Uterus (tissue), 2 donors: ENCODE measurements at regions not wholly inside any gene's neighbourhood (a gene's known extent, or its start where the extent isn't known, plus 50 kb on each side); places are given as distances from the start of the nearest gene placed in this dataset.

Experiments used
- POLR2A ChIP-seq, 2 donors: fragments of 450-650 bp; IDR thresholded peaks; one replicate each; pipeline ENCODE4 v1.6.1; 2016; ENCODE audit warnings: antibody characterized with exemption in 2 of 2, mild to moderate bottlenecking in 1 of 2, moderate library complexity in 1 of 2
- TF ChIP-seq, protein P1 (sequence below), 4 experiments: fragments of 200-600 bp in 2 of 4; fragments of 450-650 bp in 2 of 4; sonication (generic) in 2 of 4; IDR thresholded peaks; one replicate each; pipeline ENCODE4 v1.5.1; 2016 to 2019; ENCODE audit warnings: antibody characterized with exemption in 4 of 4, mild to moderate bottlenecking in 2 of 4, moderate library complexity in 1 of 4

DNA sequence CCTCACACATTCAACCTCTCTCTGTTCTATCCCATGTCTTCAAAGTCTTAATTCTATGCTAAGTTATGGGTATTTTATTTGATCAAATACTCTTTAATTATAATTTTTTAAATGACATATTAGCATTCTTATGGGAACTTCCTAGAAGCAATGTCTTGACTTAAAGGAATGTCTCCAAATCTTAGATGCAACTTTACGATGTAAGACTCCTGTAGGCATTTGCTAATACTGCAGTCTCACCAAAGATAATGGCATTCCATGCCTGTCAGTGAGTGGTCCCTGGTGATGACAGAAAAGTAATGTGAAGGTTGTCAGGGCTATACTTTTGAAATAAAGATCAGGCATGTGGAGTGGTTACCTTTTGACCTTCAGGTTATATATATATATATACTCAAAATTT lies 1654.2 kb upstream of the WWC1 start:
- TF ChIP-seq, protein P1, sequence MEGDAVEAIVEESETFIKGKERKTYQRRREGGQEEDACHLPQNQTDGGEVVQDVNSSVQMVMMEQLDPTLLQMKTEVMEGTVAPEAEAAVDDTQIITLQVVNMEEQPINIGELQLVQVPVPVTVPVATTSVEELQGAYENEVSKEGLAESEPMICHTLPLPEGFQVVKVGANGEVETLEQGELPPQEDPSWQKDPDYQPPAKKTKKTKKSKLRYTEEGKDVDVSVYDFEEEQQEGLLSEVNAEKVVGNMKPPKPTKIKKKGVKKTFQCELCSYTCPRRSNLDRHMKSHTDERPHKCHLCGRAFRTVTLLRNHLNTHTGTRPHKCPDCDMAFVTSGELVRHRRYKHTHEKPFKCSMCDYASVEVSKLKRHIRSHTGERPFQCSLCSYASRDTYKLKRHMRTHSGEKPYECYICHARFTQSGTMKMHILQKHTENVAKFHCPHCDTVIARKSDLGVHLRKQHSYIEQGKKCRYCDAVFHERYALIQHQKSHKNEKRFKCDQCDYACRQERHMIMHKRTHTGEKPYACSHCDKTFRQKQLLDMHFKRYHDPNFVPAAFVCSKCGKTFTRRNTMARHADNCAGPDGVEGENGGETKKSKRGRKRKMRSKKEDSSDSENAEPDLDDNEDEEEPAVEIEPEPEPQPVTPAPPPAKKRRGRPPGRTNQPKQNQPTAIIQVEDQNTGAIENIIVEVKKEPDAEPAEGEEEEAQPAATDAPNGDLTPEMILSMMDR (IDR thresholded peaks at IDR 0.05): no peak
- TF ChIP-seq POLR2A (IDR thresholded peaks at IDR 0.05): no peak
